Middle frontal gyrus (tissue), 1 donor: ENCODE measurements at regions not wholly inside any gene's neighbourhood (a gene's known extent, or its start where the extent isn't known, plus 50 kb on each side); places are given as distances from the start of the nearest gene placed in this dataset.

ENCODE experiments used
- DNase-seq: peaks from one replicate; pipeline ENCODE4 v3.0.0-alpha.2; 2015; ENCODE audit warnings: low spot score; ENCODE audit errors: extremely low spot score

DNA sequence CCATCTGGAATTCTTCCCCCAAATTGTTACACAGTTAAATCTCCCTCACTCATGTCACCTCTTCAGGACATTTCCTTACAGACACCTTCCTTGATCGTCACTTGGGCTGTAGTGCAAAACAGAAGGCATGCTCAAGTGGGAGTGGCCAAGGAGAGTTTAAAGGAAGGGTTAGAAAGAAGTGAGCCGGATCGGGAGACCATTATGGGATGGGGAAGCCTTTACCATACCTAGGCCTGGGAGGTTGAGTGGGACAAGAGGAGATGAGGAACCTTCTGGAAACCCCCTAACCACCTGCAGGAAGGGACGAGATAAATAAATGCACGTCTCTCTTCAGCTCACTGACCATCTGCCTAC lies 102.7 kb downstream of the UCHL1 start:
- DNase-seq, result no peak

DNA sequence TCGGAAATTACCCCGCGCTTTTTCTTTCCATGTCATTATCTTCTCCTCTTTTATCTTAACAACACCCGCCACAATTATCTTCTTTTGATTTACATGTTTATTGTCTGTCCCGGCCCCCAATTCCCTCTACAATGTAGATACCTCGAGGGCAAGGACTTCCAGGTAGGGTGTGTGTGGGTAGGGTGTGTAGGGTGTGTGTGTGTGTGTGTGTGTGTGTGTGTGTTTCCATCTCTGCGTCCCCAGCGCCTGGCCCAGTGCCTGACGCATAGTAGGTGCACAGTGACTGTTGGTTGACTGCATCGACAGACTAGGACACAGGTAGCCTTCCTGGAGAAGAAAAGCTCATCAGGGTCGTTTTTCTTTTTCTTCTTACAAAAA lies 103.1 kb downstream of the UCHL1 start:
- no peak for DNase-seq

DNA sequence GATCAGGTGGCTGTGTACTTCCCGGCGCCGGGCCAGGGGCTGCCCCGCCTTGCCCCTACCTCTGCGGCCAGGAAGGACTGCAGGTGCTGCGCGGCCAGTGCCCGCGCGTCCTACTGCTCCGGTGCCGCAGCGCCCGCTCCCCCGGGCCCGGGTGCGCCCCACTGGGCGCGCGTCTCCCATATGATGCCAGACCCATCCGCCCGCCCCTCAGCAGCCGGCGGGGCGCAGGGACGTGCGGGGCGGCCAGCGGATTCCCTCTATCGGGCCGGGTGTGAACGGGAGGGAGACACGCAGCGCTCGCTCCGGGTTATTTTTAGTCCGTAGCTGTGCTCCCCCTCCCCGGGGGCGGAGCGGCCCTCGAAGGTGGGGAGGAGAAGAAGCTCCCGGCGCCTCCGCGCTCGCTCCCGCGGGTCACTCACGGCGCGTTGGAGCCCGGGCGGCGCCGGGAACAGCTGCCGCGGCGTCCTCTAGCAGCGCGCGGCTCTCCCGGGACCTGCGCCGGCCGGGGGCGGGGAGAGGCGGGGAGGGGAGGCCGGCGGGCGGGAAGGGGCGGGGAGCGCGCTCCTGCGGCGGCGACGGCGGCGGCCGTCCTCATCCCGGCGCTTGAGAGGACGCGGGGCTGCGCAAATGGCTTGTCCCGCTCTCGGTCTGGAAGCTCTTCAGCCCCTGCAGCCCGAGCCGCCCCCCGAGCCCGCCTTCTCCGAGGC lies 103.6 kb downstream of the UCHL1 start:
- DNase-seq, result peak; percentile 76

GRCh38 chr4:41360921-41361793 lies 104.4 kb downstream of the UCHL1 start:
- DNase-seq, result peak; percentile 16

GRCh38 chr4:41361794-41362526 lies 105.2 kb downstream of the UCHL1 start:
- no peak for DNase-seq

DNA sequence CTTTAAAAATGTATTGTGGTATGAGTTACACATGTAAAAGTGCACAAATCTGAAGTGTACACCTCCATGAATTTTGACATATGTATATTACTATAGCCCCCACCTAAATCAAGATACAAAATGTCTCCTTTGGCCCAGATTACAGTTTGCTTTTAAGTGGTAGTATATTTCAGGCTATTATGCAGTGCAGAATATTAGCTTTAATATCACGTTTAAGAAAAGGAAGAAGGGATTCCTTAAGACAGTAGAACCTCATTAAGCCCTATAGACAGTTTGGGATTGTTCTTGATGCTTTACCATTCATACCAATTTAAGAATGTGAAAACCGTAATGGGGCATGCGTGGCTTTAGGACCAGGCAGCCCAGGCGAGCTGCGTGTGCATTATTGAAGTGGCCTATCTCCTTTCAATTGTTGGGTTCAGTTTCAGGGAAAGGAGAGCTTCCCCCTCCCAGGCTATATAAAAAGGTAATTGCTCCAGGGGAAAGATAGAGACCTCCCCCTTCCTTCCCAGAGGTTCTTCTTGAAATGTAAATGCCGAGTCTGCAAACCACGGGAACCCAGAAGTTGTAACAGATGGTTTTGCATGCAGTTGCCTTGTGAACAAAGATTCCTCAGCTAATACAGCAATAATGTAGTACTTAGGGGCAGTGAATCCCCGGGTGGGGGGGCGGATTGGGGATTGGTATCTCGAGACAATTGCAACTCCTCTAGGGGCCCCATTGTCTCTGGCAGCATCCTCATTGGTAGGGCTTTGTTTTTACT lies 106.1 kb downstream of the UCHL1 start:
- no peak for DNase-seq

DNA sequence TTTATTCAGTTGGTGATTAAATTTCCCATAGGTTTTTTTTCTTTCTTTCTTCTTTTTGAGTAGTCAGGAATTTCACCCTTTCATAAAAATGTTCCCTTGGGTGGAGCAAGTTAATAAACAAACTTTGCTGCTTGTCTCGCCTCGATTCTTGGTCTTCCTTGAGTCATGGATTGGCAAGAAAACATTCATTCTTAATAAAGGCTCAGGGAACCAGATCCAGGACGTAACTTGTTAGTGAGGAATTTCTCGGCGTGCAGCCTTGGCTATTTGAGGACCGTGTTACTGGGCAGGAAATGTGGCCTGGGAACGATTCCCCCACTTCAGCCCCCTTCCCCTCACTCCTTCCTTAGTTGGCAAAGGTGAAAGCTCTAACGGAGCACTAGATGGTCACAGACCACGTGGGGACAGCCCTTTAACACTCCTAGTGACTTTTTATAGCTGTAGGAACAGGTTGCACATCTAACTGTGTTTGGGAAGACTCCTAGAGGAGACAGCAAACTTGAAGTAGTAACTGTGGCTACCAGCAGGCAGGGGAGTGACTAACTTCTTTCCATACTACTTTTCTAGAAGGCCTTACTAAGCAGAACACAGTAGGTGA lies 106.8 kb downstream of the UCHL1 start:
- no peak for DNase-seq

GRCh38 chr4:41364876-41365275 lies 108.1 kb downstream of the UCHL1 start:
- DNase-seq, result no peak

GRCh38 chr4:41365681-41366080 lies 109.0 kb downstream of the UCHL1 start:
- peak; percentile 83 for DNase-seq

GRCh38 chr4:41366911-41367517 lies 110.3 kb downstream of the UCHL1 start:
- no peak for DNase-seq

DNA sequence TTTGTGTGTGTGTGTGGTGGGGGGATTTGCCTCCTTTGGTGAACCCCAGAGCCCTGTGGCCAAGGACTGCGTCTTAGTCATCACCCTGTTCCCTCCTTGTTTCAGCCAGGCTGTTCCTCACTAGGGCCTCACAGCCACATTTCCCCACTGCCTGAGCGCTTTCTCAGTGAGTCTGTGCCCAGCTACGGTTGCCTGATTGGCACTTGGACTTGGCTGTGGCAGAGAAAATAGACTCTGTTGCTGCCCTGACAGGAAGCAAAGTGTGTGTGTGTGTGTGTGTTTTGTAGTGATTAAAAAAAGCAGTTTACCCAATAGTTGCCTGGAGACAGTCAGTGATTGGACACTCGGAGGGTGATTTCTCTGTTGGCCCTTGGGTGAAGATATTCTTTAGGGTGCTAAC lies 113.0 kb downstream of the UCHL1 start:
- no peak for DNase-seq

DNA sequence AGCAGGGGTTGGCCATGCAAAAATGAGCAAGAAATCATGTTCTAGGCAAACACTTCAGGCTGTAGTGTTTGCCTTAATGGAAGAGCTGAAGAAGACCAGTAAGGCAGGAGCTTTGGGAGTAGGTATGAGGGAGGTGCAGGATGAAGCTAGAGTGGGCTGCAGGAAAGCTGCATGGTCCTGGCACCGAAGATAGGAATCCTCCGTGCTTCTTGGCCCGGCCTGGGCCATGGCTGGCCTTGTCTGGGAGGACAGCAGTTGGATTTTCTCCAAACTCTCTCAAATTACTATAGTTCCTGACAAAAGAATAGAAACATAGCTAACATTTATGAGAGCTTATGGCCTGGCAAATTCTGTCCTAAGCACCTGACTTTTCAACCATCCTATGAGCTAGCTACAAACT lies 116.5 kb downstream of the UCHL1 start:
- no peak for DNase-seq

DNA sequence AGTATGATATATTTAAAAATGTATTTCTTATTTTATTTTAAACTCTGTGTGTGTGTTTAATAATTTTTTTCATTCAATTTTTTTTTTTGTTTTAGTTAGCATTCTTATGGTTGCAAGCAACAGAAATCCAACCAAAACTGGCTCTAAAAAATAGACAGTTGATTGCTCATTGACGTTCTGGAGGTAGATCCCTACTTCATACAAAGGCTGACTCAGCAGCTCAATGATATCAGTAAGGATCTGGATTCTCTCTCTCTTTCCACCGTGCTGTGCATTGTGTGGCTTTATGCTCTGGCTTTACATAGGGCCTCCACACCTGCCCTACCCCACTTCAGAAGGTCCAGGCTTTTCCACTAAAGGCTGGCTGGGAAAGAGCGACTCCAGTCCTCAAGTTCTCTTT lies 117.8 kb downstream of the UCHL1 start:
- DNase-seq, result no peak

DNA sequence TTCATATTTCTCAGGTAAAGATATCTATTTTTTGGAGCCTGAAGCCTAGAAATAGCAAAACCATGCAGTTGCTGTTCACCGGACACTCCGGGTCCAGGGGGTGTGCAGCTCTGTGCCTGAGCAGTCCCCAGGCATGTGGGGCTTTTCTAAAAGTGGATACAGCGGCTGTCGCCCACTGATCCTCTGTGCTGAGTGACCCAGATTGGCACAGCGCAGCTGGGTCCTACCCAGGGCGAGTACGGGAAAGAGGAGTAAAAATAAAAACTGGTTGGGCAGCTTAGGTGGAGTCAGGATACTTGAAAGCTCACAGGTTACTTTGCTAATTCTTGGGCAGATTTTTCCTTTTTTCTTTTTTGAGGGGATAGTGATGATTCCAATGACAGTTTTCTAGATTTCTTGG lies 118.8 kb downstream of the UCHL1 start:
- DNase-seq, result no peak

GRCh38 chr4:41377196-41377595 lies 120.5 kb downstream of the UCHL1 start:
- no peak for DNase-seq

DNA sequence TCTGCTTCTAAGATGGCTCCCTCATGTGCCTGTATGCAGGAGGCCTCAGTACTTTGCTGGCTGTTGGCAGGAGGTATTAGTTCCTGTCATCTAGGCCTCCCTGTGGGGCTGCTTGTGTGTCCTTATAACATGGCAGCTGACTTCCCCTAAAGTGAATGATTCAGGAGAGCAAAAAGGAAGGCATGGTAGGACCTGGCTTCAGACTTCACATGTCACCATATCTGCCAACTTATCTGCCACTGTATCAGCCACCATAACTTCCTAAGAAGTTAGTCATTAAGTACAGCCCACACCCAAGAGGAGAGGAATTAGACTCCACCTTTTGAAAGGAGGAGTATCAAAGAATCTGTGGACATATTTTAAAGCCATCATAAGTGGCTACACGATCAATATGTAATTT lies 122.5 kb downstream of the UCHL1 start:
- no peak for DNase-seq

- no peak for DNase-seq
These were observed 123.9 kb downstream of the UCHL1 start for GRCh38 chr4:41380511-41381157.

DNA sequence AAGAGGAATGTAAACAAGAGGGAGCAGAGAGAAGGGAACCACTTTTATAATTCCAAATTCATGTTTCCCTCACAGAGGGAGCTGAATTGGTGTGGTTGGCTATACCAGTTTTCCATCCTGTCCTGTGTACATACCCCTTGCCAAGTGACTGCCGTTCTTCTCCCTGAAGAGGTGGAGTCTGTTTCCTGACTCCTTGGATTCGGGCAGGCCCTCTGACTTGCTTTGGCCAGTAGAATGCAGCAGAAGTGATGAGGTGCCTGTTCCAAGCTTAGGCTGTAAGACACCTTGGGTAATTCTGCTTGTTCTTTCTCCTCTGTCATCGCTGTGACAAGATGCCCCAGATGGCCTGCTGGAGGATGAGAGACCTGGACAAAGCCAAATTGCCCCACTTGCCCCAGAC lies 124.7 kb downstream of the UCHL1 start:
- no peak for DNase-seq

- DNase-seq, result no peak
These were observed 128.3 kb downstream of the UCHL1 start for GRCh38 chr4:41384992-41385391.

DNA sequence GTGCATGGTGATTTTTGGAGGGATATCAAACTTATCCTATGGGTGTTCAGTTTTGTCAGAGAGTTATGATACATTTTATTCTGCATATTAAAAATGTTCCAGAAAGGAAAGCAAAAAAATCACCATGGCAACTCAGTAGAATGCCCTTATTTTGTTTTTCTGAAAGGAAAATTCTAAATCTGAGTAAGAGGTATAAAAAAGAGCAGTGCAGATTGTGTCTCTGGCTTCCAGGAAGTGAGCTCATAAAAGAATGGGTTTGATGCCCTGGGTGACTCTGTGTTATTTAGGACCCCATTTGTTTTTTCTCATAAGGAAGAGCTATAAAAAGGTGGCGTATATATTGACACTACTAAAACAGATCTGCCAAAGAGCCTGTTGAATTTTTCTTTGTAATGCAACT lies 128.8 kb downstream of the UCHL1 start:
- DNase-seq, result no peak
